HUES48 (cell line): ENCODE measurements at regions not wholly inside any gene's neighbourhood (a gene's known extent, or its start where the extent isn't known, plus 50 kb on each side); places are given as distances from the start of the nearest gene placed in this dataset.
"Not testable (repeated sequence)": the region's sequence is repeated elsewhere in the genome, so short reads cannot be mapped to it uniquely, and the experiment has no call there.

Experiments used
- H3K27ac ChIP-seq: one replicate; pipeline ENCODE4 v1.7.0; 2013; ENCODE audit warnings: low read depth, low read length, inconsistent platforms
- H3K27me3 ChIP-seq: 2 replicates; pipeline ENCODE4 v1.6.1; 2013; ENCODE audit warnings: mild to moderate bottlenecking, low read length; ENCODE audit not compliant: control insufficient read depth, insufficient read depth
- H3K36me3 ChIP-seq: 2 replicates; pipeline ENCODE4 v1.6.1; 2013; ENCODE audit warnings: low read length; ENCODE audit not compliant: control insufficient read depth, insufficient read depth
- H3K4me1 ChIP-seq: 2 replicates; pipeline ENCODE4 v1.6.1; 2013; ENCODE audit warnings: mild to moderate bottlenecking, low read length; ENCODE audit not compliant: control insufficient read depth, insufficient read depth
- H3K4me3 ChIP-seq: 2 replicates; pipeline ENCODE4 v1.5.1; 2013; ENCODE audit warnings: mild to moderate bottlenecking, low read depth, low read length
- H3K9ac ChIP-seq: 2 replicates; pipeline ENCODE4 v1.6.1; 2013; ENCODE audit warnings: mild to moderate bottlenecking, low read depth, low read length, moderate library complexity
- H3K9me3 ChIP-seq: 2 replicates; pipeline ENCODE4 v1.6.1; 2013; ENCODE audit warnings: low read length; ENCODE audit not compliant: control insufficient read depth, insufficient read depth

DNA sequence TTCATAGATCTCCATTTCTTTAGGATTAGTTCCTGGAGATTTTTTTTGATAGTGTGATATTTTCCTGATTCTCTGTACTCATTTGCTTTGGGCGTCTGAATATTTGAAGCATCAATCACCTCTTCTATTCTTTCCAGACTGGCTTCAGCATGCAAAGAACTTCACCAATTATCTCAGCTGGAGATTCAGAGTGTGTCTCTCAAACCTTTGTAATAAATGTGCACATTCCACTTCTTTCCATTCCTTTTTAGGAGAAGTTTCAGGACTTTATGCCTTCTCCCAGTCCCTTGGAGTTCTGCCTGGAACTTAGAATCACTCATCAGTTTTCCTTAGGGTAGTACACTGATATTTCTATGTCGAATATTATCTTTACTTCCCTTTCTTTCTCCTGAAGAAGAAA, 334.8 kb downstream of the TEX13C start:
- Histone ChIP-seq H3K27ac (no peak overlapping the region), H3K9me3 (no peaks in the 10 kb centered on the region), H3K4me1 (no peaks in the 10 kb centered on the region), H3K4me3 (no peak overlapping the region), H3K27me3 (no peaks in the 10 kb centered on the region), H3K36me3 (no peaks in the 10 kb centered on the region), H3K9ac (no peak overlapping the region)

DNA sequence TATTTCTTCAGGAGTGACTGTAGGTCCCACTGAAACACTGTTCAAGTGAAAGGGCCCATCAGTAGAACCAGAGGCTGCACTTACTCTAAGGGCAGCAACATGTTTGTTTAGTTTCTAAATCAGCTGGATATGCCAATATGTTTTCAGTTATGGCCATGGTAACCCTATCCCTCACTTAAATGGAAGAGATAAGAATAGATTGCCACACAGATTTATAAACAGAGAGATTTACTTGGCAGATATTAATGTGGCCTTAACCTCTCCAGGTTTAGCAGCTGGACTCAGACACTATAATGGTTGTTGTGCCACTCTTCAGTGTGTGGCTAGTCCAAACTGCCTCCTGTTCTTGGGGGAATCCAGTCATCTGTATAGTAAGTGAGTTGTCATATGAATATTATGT, 354.1 kb downstream of the TEX13C start:
- Histone ChIP-seq H3K27me3 (no peaks in the 10 kb centered on the region), H3K4me3 (no peak overlapping the region), H3K4me1 (peaks cover 3% of the 10 kb centered on the region; the same call in 1 of the 2 replicates), H3K27ac (no peak overlapping the region), H3K36me3 (no peaks in the 10 kb centered on the region), H3K9ac (no peak overlapping the region), H3K9me3 (peaks cover 23% of the 10 kb centered on the region)

DNA sequence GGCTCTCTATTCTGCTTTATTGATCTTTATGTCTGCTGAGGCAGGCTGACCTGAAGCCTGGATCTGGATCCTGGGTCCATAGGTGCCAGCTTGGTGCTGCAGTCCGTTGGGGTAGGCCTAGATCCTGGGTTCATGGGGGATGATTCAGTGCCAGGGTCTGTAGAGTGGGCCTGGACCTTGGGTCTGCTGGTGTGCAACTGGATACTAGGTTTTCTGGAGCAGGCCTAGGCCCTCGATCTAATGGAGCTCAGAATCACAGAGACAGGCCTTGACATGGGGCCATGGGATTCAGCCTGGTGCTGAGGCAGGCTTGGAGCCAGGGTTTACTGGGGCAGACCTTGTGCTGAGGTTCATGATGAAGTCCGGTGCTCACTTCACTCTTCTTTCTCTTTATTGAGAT, 358.6 kb downstream of the TEX13C start:
- H3K4me1 ChIP-seq: no peaks in the 10 kb centered on the region
- no peaks in the 10 kb centered on the region for H3K27me3 ChIP-seq
- no peaks in the 10 kb centered on the region for H3K36me3 ChIP-seq
- peaks cover 27% of the 10 kb centered on the region for H3K9me3 ChIP-seq
- no peak overlapping the region for H3K27ac ChIP-seq
- H3K9ac ChIP-seq: no peak overlapping the region
- no peak overlapping the region for H3K4me3 ChIP-seq

DNA sequence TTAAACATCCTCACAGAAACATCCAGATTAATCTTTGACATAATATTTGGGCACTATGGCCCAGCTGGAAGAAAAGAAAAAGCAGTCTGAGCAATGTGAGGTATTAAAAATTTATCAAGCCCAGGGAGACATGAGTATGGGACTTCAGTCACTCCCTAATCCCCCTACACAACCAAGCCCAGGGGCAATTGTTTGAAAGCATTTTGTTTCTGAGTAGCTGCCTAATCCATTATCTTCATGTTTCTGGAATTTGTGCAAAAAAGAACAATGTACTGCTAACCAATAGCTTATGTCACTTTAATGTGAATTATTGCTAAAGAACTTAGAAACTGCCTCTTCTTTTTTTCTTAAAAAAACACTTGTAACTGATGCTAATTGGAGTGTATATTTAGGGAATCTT, 360.7 kb downstream of the TEX13C start:
- Histone ChIP-seq H3K9me3 (peaks cover 17% of the 10 kb centered on the region), H3K4me1 (no peaks in the 10 kb centered on the region), H3K27ac (no peak overlapping the region), H3K9ac (no peak overlapping the region), H3K36me3 (no peaks in the 10 kb centered on the region), H3K4me3 (no peak overlapping the region), H3K27me3 (no peaks in the 10 kb centered on the region)

DNA sequence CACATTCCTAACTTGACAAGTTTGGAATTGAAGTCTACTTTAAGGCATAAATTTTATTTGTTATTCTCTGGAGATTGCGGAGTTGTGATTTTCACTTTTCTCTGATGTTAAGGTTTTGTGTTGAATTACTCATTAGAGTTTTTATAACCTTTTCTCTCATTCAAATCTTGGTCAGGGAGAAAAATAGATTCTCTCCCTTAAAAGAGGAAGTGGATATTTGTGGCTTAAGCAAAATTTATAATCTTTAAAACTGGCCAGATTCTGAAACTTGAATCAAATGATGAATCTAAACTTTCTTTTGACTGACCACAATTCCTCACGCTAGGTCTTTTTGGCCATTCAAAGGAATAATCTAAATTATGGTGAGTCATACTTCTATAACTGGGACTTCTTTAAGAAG, 361.4 kb downstream of the TEX13C start:
- Histone ChIP-seq H3K36me3 (no peaks in the 10 kb centered on the region), H3K4me3 (no peak overlapping the region), H3K27me3 (no peaks in the 10 kb centered on the region), H3K4me1 (no peaks in the 10 kb centered on the region), H3K9ac (no peak overlapping the region), H3K27ac (no peak overlapping the region), H3K9me3 (peaks cover 13% of the 10 kb centered on the region; the same call in 1 of the 2 replicates)

DNA sequence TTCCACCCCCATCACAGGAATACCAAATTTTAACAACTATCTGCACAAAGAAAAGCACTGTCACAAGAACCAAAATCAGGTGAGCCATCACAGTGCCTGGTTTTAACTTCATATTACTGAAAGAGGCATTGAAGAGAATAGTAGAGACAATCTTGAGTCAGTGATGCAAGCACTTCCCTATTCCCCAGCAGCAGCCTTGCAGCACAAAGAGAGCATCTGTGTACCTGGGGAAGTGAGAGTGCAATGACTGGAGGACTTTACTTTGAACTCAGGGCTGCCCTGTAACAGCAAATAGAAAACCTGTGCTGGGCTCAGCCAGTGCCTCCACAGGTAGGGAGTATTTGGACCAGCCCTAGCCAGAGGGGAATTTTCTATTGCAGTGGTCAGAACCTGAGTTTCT, 361.8 kb downstream of the TEX13C start:
- H3K27ac ChIP-seq: no peak overlapping the region

DNA sequence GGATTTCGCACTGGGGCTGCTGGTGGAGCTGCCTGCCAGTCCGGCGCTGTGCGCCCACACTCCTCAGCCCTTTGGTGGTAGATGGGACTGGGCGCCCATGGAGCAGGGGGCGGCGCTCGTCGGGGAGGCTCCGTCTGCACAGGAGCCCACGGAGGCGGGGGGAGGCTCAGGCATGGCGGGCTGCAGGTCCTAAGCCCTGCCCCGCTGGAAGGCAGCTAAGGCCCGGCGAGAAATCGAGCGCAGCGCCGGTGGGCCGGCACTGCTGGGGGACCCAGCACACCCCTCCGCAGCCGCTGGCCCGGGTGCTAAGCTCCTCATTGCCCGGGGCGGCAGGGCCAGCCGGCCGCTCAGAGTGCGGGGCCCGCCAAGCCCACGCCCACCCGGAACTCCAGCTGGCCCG, 370.9 kb downstream of the TEX13C start:
- not testable (repeated sequence) for H3K4me1 ChIP-seq, H3K36me3 ChIP-seq, H3K4me3 ChIP-seq, H3K27ac ChIP-seq, H3K9ac ChIP-seq, H3K27me3 ChIP-seq, H3K9me3 ChIP-seq

More for the DNA sequence above, 361.8 kb downstream of the TEX13C start:
- Histone ChIP-seq H3K36me3 (no peaks in the 10 kb centered on the region), H3K4me3 (no peak overlapping the region), H3K9ac (no peak overlapping the region), H3K27me3 (no peaks in the 10 kb centered on the region), H3K4me1 (no peaks in the 10 kb centered on the region), H3K9me3 (peaks cover 13% of the 10 kb centered on the region; the same call in 1 of the 2 replicates)

DNA sequence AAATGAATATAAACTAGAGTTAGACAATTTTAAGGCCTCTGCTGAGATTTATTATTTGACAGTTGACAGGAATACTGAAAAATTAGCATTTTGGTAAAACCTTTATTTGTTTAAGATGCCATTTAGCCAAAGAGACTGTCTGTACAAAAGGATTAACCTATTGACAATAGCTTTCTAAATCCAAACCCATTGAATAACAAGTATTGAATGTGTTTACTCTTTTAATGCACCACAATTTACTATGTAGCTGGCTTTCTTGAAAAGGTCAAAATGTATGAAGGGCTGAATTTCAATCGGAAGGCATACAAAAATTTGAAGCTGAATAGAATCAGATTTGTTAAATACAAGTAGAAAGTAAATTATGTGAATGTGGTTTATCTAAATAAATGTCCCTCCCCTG, 374.5 kb downstream of the TEX13C start:
- Histone ChIP-seq H3K9me3 (peaks cover 3% of the 10 kb centered on the region; the same call in 1 of the 2 replicates), H3K36me3 (no peaks in the 10 kb centered on the region), H3K9ac (no peak overlapping the region), H3K4me1 (no peaks in the 10 kb centered on the region), H3K27ac (no peak overlapping the region), H3K27me3 (no peaks in the 10 kb centered on the region), H3K4me3 (no peak overlapping the region)

DNA sequence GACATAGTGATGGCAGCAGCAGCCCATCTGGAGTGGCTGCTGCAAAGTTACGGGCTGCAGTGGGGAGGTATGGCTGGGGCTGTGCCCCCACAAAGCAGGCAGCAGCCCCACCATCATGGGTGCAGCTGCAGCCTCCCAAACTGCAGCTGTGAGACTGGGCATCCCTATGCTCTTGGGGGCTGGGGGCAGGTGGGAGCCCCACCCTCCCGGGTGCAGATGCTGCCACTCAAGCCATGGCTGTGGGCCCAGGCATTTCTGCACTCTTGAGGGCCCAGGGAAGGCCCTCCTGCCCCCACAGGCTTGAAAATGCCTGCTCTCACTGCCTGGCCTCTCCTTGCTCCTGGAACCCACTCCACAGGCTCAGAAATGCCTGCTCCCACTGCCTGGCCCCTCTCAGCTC, 389.4 kb downstream of the TEX13C start:
- H3K27ac ChIP-seq: no peak overlapping the region
- no peaks in the 10 kb centered on the region for H3K9me3 ChIP-seq
- H3K27me3 ChIP-seq: no peaks in the 10 kb centered on the region

DNA sequence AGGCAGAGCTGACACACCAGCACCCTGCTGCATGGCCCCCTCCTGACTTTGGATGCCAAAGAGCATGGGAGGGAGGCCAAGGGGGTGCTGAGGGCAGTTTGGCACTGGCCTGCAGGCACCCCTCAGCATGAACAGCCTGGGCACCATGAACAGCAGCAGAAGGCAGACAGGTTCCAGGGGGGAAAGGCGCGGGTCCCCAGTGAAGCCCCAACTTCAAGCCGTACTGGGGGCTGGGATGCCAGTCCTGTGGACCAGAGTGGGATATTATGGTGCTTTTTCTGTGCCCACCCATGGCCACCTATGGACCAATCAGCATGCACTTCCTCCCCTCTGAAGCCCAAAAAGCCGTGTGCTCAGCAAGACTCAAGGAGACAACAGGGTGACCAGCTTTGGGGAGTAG, 389.9 kb downstream of the TEX13C start:
- Histone ChIP-seq H3K27me3 (no peaks in the 10 kb centered on the region), H3K9me3 (no peaks in the 10 kb centered on the region), H3K9ac (no peak overlapping the region)

More for the DNA sequence above, 389.4 kb downstream of the TEX13C start:
- no peak overlapping the region for H3K9ac ChIP-seq
- H3K4me1 ChIP-seq: no peaks in the 10 kb centered on the region
- no peak overlapping the region for H3K4me3 ChIP-seq
- no peaks in the 10 kb centered on the region for H3K36me3 ChIP-seq

DNA sequence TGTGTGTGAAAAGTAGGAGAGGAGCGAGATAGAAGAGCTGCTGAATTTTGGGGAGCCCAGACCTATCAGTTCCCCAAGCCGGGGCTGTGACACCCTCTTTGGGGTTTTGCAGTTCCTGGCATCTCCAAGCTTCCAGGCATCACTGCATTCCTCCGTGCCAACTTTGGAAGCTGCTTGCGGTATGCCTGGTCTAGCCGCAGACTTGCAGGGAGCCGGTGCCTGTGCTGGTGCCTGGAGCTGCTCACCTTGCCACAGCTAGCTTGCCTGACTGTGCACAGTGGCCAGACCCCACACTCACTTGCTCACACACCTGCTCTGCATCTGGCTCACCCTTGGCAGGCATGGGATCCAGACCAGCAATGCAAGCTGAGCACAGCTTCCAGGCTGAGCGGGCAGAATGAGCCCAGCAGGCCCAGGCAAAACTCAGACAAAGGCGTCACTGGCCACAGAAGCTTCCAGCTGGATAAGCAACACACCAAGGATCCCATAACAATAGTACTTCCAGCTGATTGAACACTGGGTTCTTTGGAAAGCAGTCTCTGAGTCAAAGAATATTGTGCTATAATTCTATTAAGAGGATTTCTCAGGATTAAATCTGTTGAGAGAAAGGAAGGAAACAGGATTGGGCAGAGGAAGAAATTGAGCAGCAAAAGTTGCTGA, 390.9 kb downstream of the TEX13C start:
- Histone ChIP-seq H3K27ac (no peak overlapping the region), H3K4me3 (no peak overlapping the region), H3K9me3 (no peaks in the 10 kb centered on the region), H3K4me1 (no peaks in the 10 kb centered on the region), H3K36me3 (no peaks in the 10 kb centered on the region), H3K27me3 (no peaks in the 10 kb centered on the region), H3K9ac (no peak overlapping the region)

More for the DNA sequence above, 389.9 kb downstream of the TEX13C start:
- Histone ChIP-seq H3K4me3 (no peak overlapping the region), H3K36me3 (no peaks in the 10 kb centered on the region), H3K4me1 (no peaks in the 10 kb centered on the region), H3K27ac (no peak overlapping the region)
